Ecto neural progenitor cell (in vitro differentiated cells): ENCODE measurements at regions not wholly inside any gene's neighbourhood (a gene's known extent, or its start where the extent isn't known, plus 50 kb on each side); places are given as distances from the start of the nearest gene placed in this dataset.
"Not testable (repeated sequence)": the region's sequence is repeated elsewhere in the genome, so short reads cannot be mapped to it uniquely, and the experiment has no call there.

Experiments used
- DNase-seq: peaks from one replicate; pipeline ENCODE4 v3.0.0-alpha.2; 2018; ENCODE audit warnings: low spot score

GRCh38 chrX:140337263-140337662 lies 167.6 kb downstream of the SOX3 start:
- DNase-seq: no peak

DNA sequence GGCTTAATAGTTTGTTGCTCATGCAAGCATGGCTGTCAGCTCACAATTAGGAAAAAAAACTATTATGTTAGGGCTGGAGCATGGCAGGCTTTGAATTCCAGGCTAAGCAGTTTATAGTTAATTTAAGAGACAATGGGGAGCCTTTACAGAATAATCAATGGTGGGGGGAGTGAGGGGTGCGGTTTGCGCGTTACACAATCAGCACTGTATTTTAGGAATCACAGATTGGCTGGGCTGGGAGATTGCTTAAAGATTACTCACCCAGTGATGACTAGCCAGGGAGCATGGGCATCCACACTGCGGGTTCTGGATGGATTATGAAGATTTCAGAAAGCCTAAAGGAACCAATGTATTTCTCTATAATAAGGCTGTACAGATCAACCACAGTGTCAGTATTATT lies 186.6 kb downstream of the SOX3 start:
- no peak for DNase-seq

DNA sequence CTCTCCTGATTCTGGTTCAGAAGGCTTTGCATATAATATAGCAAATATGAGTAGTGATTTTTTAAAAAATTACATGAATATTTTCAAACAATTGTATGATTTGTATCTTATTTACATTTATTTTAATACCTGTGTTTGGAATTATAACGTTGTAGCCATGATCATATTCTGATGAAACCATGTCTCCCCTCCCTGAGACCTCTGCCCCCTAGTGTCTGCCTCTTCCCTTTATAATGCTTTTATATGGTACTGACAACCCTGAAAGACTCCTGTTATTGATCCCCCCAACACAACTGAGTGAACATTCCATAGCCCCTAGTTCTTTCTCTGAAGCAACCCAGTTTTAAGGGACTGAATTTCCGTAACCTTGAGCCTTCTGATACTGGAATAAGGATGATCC lies 187.4 kb downstream of the SOX3 start:
- DNase-seq: no peak

GRCh38 chrX:140298960-140299825 lies 205.7 kb downstream of the SOX3 start:
- DNase-seq: no peak

DNA sequence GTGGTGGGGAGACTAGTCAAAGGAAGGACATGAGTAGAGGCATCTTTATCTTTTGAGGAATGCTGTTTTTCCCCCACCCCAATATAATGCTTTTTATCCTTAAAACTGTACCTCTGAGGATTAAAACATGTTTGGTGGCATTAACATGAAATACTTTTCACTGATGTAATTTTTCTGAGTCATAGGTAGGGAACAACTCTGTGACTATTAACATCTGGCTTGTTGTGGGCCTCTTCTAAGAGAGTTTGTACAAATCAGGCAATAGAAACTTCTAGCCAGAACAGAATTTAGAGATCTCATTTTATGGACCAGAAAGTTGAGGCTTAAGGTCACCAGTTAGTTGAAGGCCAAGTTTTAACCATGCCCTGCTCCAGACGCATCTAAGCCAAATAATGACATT lies 207.6 kb downstream of the SOX3 start:
- DNase-seq: no peak

- no peak for DNase-seq
Measured at GRCh38 chrX:140292961-140293360, 211.9 kb downstream of the SOX3 start.

DNA sequence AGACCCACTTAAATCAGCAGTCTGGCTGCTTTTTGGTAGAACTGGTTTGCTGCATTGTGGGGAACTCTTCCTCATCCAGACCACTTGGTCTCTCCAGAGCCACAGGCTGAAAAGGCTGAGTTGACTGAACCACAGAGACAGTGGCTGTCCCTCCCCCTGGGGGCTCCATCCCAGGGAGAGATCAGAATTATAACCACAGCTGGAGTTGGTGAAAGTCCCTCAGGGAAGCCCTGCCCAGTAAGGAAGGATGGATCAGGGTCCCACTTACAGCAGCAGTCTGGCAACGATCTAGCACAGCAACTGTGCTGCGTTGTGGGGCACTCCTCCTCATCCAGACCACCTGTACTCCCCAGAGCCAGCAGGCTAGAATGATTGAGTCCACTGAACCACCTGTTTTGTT lies 212.7 kb downstream of the SOX3 start:
- no peak for DNase-seq

GRCh38 chrX:140274811-140275525 lies 229.9 kb downstream of the SOX3 start:
- DNase-seq: no peak

- no peak for DNase-seq
Measured at GRCh38 chrX:140273921-140274320, 230.9 kb downstream of the SOX3 start.

DNA sequence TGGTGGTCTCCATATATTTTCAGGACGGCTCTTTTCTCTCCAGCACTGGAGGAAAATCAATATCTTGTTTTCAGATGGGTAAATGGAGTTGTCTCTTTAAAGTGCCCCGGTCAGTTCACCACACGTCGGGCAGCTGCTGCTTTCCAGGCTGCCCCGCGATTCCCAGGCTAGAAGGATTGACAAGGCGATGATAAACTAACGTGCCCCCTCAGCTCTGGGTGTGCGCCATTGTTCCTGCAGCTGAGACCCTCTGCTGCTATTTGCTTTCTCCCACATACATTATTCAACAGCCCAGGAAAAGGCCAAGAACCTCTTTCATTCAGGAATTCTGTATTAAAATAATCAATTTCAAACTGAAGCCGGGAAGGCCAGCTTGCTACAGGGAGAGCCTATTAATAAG lies 254.5 kb downstream of the SOX3 start:
- DNase-seq: no peak

DNA sequence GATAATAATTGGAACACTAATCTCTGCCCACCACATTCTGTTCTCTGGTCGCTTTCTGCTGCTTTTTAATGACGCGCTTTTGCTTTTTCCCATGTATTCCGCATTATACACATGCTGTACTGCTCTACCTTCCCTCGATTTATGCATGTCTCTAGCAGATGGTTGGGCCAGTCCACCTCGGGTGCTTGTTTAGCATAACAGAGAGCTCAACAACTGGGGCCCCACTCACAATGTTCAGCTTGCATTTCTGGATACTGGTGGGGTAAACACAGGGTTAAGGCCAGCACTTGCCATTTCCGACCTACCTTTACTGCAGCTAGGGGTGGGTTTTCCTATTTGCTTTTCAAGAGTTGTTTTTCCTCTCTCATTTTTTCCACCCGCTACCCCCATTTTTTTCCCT lies 255.8 kb downstream of the SOX3 start:
- no peak for DNase-seq

GRCh38 chrX:140229191-140229590 lies 263.9 kb upstream of the CXorf66 start:
- no peak for DNase-seq

DNA sequence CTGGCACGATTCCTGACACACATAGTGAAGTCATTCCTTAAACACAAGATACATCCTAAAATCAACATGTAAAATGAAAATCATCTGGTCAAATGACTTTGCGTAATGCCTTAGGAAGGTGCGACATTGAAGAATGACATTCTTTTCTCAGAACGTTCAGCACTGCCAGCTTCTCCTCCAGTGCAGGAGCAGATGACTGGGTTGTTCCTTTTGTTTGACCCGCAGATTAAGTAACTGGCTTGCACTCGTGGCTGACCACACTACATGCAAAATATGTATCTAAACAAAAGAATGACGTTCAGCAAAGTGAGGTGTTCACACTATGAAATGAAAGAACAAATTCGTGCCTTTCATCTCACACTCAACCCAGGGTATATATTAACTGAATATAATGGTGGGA lies 260.7 kb upstream of the CXorf66 start:
- DNase-seq: not testable (repeated sequence)

DNA sequence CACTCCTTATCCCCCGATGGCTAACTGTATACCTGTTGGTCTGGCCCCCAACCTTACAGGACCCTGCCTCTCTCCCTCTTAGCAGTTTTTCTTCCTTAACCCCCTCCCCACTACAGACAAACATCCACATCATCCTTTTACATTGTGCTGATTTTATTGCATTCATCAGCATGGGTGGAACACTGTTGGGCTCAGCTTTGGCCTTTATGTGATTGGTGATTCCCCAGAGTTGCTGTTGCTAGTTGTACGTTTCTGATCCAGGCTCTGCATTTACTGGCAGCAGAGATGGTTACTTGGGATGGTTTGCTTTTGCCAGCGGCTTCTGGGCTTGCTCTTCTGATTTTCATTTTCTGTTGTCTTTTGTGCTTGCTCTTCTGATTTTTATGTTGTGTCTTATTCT lies 250.6 kb upstream of the CXorf66 start:
- not testable (repeated sequence) for DNase-seq

- DNase-seq: not testable (repeated sequence)
Measured at GRCh38 chrX:140214518-140214917, 249.2 kb upstream of the CXorf66 start.

GRCh38 chrX:140206657-140207056 lies 241.3 kb upstream of the CXorf66 start:
- no peak for DNase-seq

- no peak for DNase-seq
Measured at GRCh38 chrX:140190441-140191108, 225.3 kb upstream of the CXorf66 start.

DNA sequence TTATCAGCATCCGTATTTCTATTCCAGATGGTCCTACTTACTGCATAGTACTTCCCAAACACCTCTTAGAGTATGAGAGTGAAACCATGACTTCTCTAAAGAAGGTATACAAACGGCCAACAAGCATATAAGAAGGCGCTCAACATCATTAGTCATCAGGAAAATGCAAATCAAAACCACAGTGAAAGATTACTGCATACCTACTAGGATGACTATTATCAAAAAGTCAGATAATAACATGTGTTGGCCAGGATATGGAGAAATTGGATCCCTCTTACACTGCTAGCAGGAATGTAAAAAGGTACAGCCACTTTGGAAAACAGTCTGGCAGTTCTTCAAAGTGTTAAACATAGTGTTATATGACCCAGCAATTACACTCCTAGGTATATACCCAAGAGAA lies 215.3 kb upstream of the CXorf66 start:
- no peak for DNase-seq

DNA sequence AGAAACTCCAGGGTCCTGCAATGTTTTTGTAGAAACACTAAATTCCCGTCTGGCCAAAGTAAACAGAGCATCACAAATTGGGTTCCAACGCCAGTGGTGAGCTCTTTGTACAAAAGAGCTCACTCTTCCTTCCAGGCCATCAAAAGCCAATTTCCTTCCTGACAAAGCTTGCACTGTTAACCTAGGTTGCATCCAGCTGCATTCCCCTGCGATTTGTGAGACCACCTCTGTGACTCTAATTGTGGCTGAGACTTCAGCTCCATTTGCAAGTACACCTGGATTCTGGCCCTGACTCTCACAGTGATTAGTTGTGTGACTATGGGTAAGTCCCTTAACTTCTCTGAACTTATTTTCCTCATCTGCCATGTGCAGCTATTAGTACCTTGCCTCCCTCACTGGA lies 212.5 kb upstream of the CXorf66 start:
- DNase-seq: no peak

GRCh38 chrX:140172401-140172800 lies 207.1 kb upstream of the CXorf66 start:
- no peak for DNase-seq

DNA sequence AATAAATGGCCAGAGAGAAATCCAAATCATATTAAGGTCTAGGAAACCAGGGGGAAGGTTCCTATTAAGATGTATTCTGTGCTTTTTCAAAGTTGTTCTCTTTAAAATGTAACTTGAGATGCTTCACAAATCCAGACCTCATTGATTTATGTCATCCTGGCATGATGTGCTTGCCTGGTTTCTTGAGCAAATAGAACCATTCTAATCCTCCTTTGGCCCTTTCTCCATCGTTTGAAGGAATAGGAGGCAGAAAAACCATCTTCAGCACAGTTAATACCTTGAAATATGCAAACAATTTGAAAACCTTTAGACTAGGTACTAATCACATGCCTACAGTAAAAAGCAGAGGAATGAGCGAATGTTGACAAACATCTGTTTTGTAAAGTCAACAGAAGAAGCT lies 202.2 kb upstream of the CXorf66 start:
- DNase-seq: no peak

DNA sequence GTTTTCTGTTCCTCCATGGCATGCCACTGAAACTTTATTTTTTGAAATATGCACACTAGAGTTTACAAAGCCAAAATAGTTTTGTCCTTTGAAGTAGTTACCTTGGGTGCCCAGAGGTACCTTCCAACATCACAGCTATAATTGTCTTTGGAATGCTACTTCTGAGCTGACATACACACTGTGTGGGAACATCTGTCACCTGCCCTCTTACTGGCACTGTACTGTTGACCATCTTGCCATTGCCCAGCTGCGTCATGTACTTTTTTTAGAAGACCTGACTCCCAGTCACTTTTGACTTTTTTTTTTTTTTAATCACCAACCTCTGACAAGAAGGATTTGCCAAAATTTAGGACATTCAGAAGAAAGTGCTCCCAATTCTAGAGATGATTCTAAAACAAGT lies 200.5 kb upstream of the CXorf66 start:
- DNase-seq: no peak

- DNase-seq: no peak
Measured at GRCh38 chrX:140164391-140164790, 199.1 kb upstream of the CXorf66 start.
